Lower leg skin (tissue), 3 donors: ENCODE measurements at regions not wholly inside any gene's neighbourhood (a gene's known extent, or its start where the extent isn't known, plus 50 kb on each side); places are given as distances from the start of the nearest gene placed in this dataset.

Experiments
- POLR2A ChIP-seq, 2 donors: fragments of 450-650 bp; IDR thresholded peaks; one replicate each; pipeline ENCODE4 v1.6.1; 2016 to 2017; ENCODE audit warnings: antibody characterized with exemption in 2 of 2, mild to moderate bottlenecking in 1 of 2, moderate library complexity in 1 of 2
- TF ChIP-seq, protein P1 (sequence below), 3 donors: fragments of 450-650 bp; IDR thresholded peaks; one replicate each; pipeline ENCODE4 v1.5.1; 2016; ENCODE audit warnings: antibody characterized with exemption in 3 of 3, mild to moderate bottlenecking in 3 of 3, moderate library complexity in 2 of 3

DNA sequence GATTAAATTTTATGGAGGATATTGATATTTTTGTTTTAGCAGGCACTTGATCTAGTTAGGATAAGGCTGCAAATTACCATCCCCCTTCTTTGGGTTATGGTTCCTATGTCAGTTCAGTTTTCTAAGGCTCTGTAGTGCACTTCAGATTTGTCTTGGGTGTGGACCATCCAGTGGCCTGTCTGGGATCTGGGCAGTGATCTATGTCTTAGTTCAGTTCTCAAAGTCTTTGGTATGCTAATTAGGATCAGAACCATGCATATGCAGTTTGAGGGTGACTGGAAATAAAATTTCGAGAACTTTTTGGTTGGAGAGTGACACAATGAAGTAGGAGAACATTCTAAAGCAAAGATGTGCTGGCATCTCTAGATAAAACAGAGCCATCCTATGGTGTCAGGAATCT, 388.2 kb downstream of the MID1IP1 start:
- TF ChIP-seq, protein P1, sequence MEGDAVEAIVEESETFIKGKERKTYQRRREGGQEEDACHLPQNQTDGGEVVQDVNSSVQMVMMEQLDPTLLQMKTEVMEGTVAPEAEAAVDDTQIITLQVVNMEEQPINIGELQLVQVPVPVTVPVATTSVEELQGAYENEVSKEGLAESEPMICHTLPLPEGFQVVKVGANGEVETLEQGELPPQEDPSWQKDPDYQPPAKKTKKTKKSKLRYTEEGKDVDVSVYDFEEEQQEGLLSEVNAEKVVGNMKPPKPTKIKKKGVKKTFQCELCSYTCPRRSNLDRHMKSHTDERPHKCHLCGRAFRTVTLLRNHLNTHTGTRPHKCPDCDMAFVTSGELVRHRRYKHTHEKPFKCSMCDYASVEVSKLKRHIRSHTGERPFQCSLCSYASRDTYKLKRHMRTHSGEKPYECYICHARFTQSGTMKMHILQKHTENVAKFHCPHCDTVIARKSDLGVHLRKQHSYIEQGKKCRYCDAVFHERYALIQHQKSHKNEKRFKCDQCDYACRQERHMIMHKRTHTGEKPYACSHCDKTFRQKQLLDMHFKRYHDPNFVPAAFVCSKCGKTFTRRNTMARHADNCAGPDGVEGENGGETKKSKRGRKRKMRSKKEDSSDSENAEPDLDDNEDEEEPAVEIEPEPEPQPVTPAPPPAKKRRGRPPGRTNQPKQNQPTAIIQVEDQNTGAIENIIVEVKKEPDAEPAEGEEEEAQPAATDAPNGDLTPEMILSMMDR (IDR thresholded peaks at IDR 0.05), result no peak
- TF ChIP-seq POLR2A (IDR thresholded peaks at IDR 0.05), result no peak
